Endodermal cell (in vitro differentiated cells): ENCODE measurements at regions not wholly inside any gene's neighbourhood (a gene's known extent, or its start where the extent isn't known, plus 50 kb on each side); places are given as distances from the start of the nearest gene placed in this dataset.

Source experiments
- DNase-seq: peaks from one replicate; pipeline ENCODE4 v3.0.0-alpha.2; 2017
- H3K27ac ChIP-seq: 2 replicates; pipeline ENCODE4 v1.5.1; 2013; ENCODE audit warnings: mild to moderate bottlenecking, low read depth, low read length, moderate library complexity
- H3K27me3 ChIP-seq: 2 replicates; pipeline ENCODE4 v1.6.1; 2013; ENCODE audit warnings: mild to moderate bottlenecking, low read length, moderate library complexity; ENCODE audit not compliant: insufficient read depth, control insufficient read depth, poor library complexity, severe bottlenecking
- H3K36me3 ChIP-seq: 2 replicates; pipeline ENCODE4 v1.7.0; 2013; ENCODE audit warnings: mild to moderate bottlenecking, low read length, moderate library complexity; ENCODE audit not compliant: control insufficient read depth, insufficient read depth
- H3K4me1 ChIP-seq: one replicate; pipeline ENCODE4 v1.7.0; 2013; ENCODE audit warnings: low read length; ENCODE audit not compliant: control insufficient read depth, insufficient read depth
- H3K4me3 ChIP-seq: 2 replicates; pipeline ENCODE4 v1.5.1; 2013; ENCODE audit warnings: mild to moderate bottlenecking, low read length, moderate library complexity
- H3K9ac ChIP-seq: 2 replicates; pipeline ENCODE4 v1.6.1; 2013; ENCODE audit warnings: mild to moderate bottlenecking, low read length, moderate library complexity; ENCODE audit not compliant: poor library complexity, severe bottlenecking; ENCODE audit errors: extremely low read depth
- H3K9me3 ChIP-seq: 2 replicates; pipeline ENCODE4 v1.6.1; 2013; ENCODE audit warnings: mild to moderate bottlenecking, low read length, moderate library complexity; ENCODE audit not compliant: control insufficient read depth
- H3K27ac Mint-ChIP-seq: 2 replicates; pipeline ENCODE4 v1.8.0; 2020; ENCODE audit warnings: mixed read lengths
- H3K27me3 Mint-ChIP-seq: 2 replicates; pipeline ENCODE4 v1.8.0; 2021; ENCODE audit warnings: mild to moderate bottlenecking, mixed read lengths; ENCODE audit not compliant: insufficient read depth
- H3K36me3 Mint-ChIP-seq: 2 replicates; pipeline ENCODE4 v1.8.0; 2020; ENCODE audit warnings: low read depth, mixed read lengths
- H3K4me1 Mint-ChIP-seq: 2 replicates; pipeline ENCODE4 v1.8.0; 2020; ENCODE audit warnings: mixed read lengths
- H3K4me3 Mint-ChIP-seq: 2 replicates; pipeline ENCODE4 v1.8.0; 2020; ENCODE audit warnings: mild to moderate bottlenecking, moderate library complexity, mixed read lengths
- H3K9me3 Mint-ChIP-seq: 2 replicates; pipeline ENCODE4 v1.8.0; 2020; ENCODE audit warnings: mild to moderate bottlenecking, mixed read lengths
- CTCF ChIP-seq: fragments of 200-600 bp; sonication (generic); conservative IDR thresholded peaks from 2 replicates; pipeline ENCODE4 v1.5.0; 2021; ENCODE audit warnings: antibody characterized with exemption, mild to moderate bottlenecking
- WGBS, 2 experiments: methylation state at CpG; one replicate each; pipeline versions ENCODE4 v1.1.5 to v1.1.7; 2013; ENCODE audit warnings: missing lambda C conversion rate in 2 of 2, mixed read lengths in 1 of 2; ENCODE audit not compliant: insufficient coverage in 1 of 2, insufficient read length in 1 of 2; 5-methylcytosine and 5-hydroxymethylcytosine counted together

- H3K27ac Mint-ChIP-seq: no peak overlapping the region
- no peak for TF ChIP-seq CTCF
- no peak overlapping the region for H3K27ac ChIP-seq
- no peaks in the 10 kb centered on the region for H3K36me3 ChIP-seq
- no peak for DNase-seq
- 90 to 100% methylated on average over 3 of the region's 3 CpGs for WGBS, 2 experiments
- no peaks in the 10 kb centered on the region for H3K9me3 ChIP-seq
- no peaks in the 10 kb centered on the region for H3K27me3 ChIP-seq
- H3K36me3 Mint-ChIP-seq: no peaks in the 10 kb centered on the region
- peaks cover 2% of the 10 kb centered on the region for H3K4me1 Mint-ChIP-seq
- H3K27me3 Mint-ChIP-seq: peaks cover 2% of the 10 kb centered on the region
- no peak overlapping the region for H3K9ac ChIP-seq
- no peaks in the 10 kb centered on the region for H3K4me1 ChIP-seq
- H3K9me3 Mint-ChIP-seq: no peaks in the 10 kb centered on the region
- H3K4me3 Mint-ChIP-seq: no peak overlapping the region
- no peak overlapping the region for H3K4me3 ChIP-seq
These were observed 94.6 kb upstream of the ITGA4 start for GRCh38 chr2:181362561-181362960.

- H3K27me3 ChIP-seq: no peaks in the 10 kb centered on the region
- Mint-ChIP-seq H3K4me1 (peaks cover 2% of the 10 kb centered on the region), H3K9me3 (no peaks in the 10 kb centered on the region), H3K36me3 (no peaks in the 10 kb centered on the region), H3K4me3 (no peak overlapping the region), H3K27me3 (no peaks in the 10 kb centered on the region), H3K27ac (no peak overlapping the region)
- no peak for TF ChIP-seq CTCF
- H3K4me1 ChIP-seq: no peaks in the 10 kb centered on the region
- H3K36me3 ChIP-seq: no peaks in the 10 kb centered on the region
- no peak overlapping the region for H3K27ac ChIP-seq
- H3K9me3 ChIP-seq: no peaks in the 10 kb centered on the region
- DNase-seq: no peak
- no peak overlapping the region for H3K9ac ChIP-seq
- no peak overlapping the region for H3K4me3 ChIP-seq
These were observed 94.0 kb upstream of the ITGA4 start for GRCh38 chr2:181363164-181363563.

- DNase-seq: no peak
- WGBS, 2 experiments: 92 to 95% methylated on average over 8 of the region's 8 CpGs
- no peak overlapping the region for H3K9ac ChIP-seq
These were observed 92.6 kb upstream of the ITGA4 start for GRCh38 chr2:181364492-181365170.

More at GRCh38 chr2:181364492-181365170, 92.6 kb upstream of the ITGA4 start:
- H3K27me3 Mint-ChIP-seq: no peaks in the 10 kb centered on the region
- H3K9me3 Mint-ChIP-seq: no peaks in the 10 kb centered on the region
- no peak overlapping the region for H3K27ac Mint-ChIP-seq
- Histone ChIP-seq H3K27ac (no peak overlapping the region), H3K4me1 (no peaks in the 10 kb centered on the region), H3K27me3 (no peaks in the 10 kb centered on the region), H3K4me3 (no peak overlapping the region), H3K9me3 (no peaks in the 10 kb centered on the region), H3K36me3 (no peaks in the 10 kb centered on the region)
- H3K4me3 Mint-ChIP-seq: no peak overlapping the region
- TF ChIP-seq CTCF: no peak
- H3K36me3 Mint-ChIP-seq: no peaks in the 10 kb centered on the region
- peaks cover 2% of the 10 kb centered on the region for H3K4me1 Mint-ChIP-seq
